T47D (cell line): ENCODE measurements at regions not wholly inside any gene's neighbourhood (a gene's known extent, or its start where the extent isn't known, plus 50 kb on each side); places are given as distances from the start of the nearest gene placed in this dataset.

Experiments
- DNase-seq, 2 experiments: peaks; one replicate each; pipeline versions ENCODE4 v3.0.0 to v3.0.0-alpha.2; 2011 to 2012; ENCODE audit warnings: low read depth in 1 of 2, low spot score in 1 of 2
- JUND ChIP-seq: IDR thresholded peaks from 2 replicates; pipeline ENCODE4 v1.6.1; 2012; ENCODE audit warnings: low read depth
- in situ Hi-C: cut with HindIII; loops from 2 replicates; pipeline ENCODE4 v1.10.0; 2016; ENCODE audit warnings: low sequenced_read_pairs, low pct_unique_long_range_greater_than_20kb

GRCh38 chr10:10394933-10395658, 622.6 kb upstream of the CELF2 start:
- no peak for TF ChIP-seq JUND
- no peak for DNase-seq
- in situ Hi-C loops = no loop called here

GRCh38 chr10:10396601-10397000, 621.1 kb upstream of the CELF2 start:
- in situ Hi-C loops = no loop called here

GRCh38 chr10:10397906-10398305, 619.8 kb upstream of the CELF2 start:
- DNase-seq = no peak
- TF ChIP-seq JUND = no peak
- in situ Hi-C loops = no loop called here

More at GRCh38 chr10:10396601-10397000, 621.1 kb upstream of the CELF2 start:
- TF ChIP-seq JUND = no peak
- no peak for DNase-seq

- in situ Hi-C loops = no loop called here
- TF ChIP-seq JUND = no peak
Measured at GRCh38 chr10:10403762-10404161, 613.9 kb upstream of the CELF2 start.

GRCh38 chr10:10417671-10418070, 600.0 kb upstream of the CELF2 start:
- in situ Hi-C loops = no loop called here
- no peak for DNase-seq
- no peak for TF ChIP-seq JUND

More at GRCh38 chr10:10403762-10404161, 613.9 kb upstream of the CELF2 start:
- no peak for DNase-seq

- in situ Hi-C loops = no loop called here
- TF ChIP-seq JUND = no peak
- DNase-seq = no peak
Measured at GRCh38 chr10:10418387-10418786, 599.3 kb upstream of the CELF2 start.

GRCh38 chr10:10421071-10421470, 596.6 kb upstream of the CELF2 start:
- in situ Hi-C loops = no loop called here
- no peak for TF ChIP-seq JUND
- DNase-seq = no peak

GRCh38 chr10:10431422-10432066, 586.1 kb upstream of the CELF2 start:
- no peak for TF ChIP-seq JUND
- DNase-seq = no peak
- in situ Hi-C loops = no loop called here

GRCh38 chr10:10432296-10433035, 585.2 kb upstream of the CELF2 start:
- no peak for DNase-seq
- in situ Hi-C loops = no loop called here
- no peak for TF ChIP-seq JUND

GRCh38 chr10:10434312-10434711, 583.4 kb upstream of the CELF2 start:
- DNase-seq = no peak
- in situ Hi-C loops = no loop called here
- TF ChIP-seq JUND = no peak

GRCh38 chr10:10437886-10438285, 579.8 kb upstream of the CELF2 start:
- in situ Hi-C loops = no loop called here
- DNase-seq = no peak

GRCh38 chr10:10438335-10439100, 579.2 kb upstream of the CELF2 start:
- DNase-seq = no peak
- TF ChIP-seq JUND = no peak
- in situ Hi-C loops = no loop called here

More at GRCh38 chr10:10437886-10438285, 579.8 kb upstream of the CELF2 start:
- no peak for TF ChIP-seq JUND
